HG03342 (cell line): ENCODE measurements at regions not wholly inside any gene's neighbourhood (a gene's known extent, or its start where the extent isn't known, plus 50 kb on each side); places are given as distances from the start of the nearest gene placed in this dataset.
"Not testable (repeated sequence)": the region's sequence is repeated elsewhere in the genome, so short reads cannot be mapped to it uniquely, and the experiment has no call there.

Experiments
- ATAC-seq: cut with Tn5 transposase; IDR thresholded peaks from one replicate; pipeline ENCODE4 v1.9.1; 2021; ENCODE audit warnings: mild to moderate bottlenecking, moderate library complexity; ENCODE audit not compliant: unreplicated experiment

GRCh38 chr1:121050097-121050496 is 134.0 kb downstream of the FAM72B start:
- ATAC-seq, result not testable (repeated sequence)

- not testable (repeated sequence) for ATAC-seq
Observed at GRCh38 chr1:121051161-121051790, 132.9 kb downstream of the FAM72B start.

GRCh38 chr1:121052081-121052660 is 132.0 kb downstream of the FAM72B start:
- not testable (repeated sequence) for ATAC-seq

DNA sequence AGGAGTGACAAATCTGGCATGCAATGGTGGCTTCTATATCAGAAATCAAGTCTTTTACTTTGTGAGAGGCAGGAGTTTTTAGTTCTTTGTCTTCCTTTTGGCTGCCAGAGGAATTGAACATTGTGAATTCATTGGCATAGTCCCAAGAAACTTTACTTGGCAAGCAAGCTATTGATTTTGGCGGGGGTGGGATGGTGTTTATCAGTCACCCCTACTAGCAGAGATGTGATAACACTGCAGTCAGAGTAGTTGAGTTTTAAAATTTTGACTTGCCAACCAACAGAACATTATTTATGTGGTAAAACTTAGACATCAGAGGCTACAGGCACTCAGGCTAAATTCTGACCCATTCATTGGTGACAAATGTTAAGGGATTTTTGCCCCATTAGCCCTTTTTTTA is 129.2 kb downstream of the FAM72B start:
- ATAC-seq, result not testable (repeated sequence)

DNA sequence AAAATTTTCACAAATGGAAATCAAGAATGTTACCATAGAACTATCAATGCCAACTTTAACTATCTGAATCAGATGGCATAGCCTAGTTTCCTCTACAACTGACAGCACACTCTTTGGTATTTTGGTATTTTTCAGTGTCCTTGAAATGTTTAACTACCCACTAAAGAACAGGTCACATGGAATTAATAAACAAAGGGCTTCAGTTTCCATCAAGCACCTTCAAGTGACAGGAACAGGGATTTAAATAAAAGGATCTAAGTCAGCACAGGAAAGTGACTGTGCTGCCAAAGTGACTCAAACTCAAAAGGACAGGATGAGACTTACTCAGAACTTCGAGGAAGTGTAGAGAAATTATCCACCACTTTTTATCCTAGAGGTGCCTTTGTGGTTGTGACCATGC is 117.2 kb downstream of the FAM72B start:
- not testable (repeated sequence) for ATAC-seq

GRCh38 chr1:121068738-121069499 is 115.2 kb downstream of the FAM72B start:
- not testable (repeated sequence) for ATAC-seq

GRCh38 chr1:121073852-121074251 is 110.3 kb downstream of the FAM72B start:
- ATAC-seq, result not testable (repeated sequence)

DNA sequence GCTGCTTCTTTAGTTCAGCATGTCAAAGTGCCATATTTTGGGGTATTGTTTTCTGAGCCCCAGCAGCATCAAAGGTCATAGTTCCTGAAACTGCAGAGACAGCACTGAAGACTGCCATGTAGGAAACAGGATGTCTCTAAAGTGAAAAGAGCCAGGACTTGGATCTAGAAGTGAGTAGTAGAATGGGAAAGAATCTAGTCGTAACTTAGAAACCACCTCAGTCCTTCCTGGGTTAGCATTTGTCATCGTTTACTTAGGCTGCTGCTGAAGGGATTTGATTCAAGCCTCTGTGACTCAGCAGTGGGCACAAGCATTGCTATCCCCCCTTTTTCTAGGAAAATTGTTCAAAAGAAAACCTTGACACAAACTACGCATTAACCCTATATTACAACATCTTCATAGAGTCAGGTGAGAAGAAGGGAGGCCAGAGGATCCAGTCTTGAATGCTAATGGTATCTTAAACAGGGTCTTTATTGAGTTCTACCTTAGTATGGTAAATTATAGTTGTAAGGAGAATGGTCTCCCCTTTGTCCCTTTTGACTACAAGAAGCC is 108.8 kb downstream of the FAM72B start:
- not testable (repeated sequence) for ATAC-seq

DNA sequence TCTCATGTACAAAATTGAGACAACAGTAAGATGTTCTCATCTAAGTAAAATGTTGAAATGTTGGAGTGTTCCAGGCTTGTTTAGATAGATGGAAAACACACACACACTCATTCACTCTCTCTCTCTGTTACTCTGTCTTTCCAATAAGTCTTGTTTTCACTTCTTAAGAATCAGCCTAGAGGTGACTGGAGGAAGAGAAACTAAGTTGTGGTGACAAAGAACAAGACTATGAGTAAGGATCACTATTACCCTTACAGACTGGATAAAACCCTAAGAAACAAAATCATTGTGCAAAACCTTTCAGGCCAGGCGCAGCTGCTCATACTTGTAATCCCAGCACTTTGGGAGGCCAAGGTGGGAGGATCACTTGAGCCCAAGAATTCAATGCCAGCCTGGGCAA is 107.5 kb downstream of the FAM72B start:
- peak; percentile 97 for ATAC-seq

- ATAC-seq, result not testable (repeated sequence)
Observed at GRCh38 chr1:121079655-121080054, 104.5 kb downstream of the FAM72B start.

GRCh38 chr1:121080197-121080903 is 103.8 kb downstream of the FAM72B start:
- not testable (repeated sequence) for ATAC-seq

DNA sequence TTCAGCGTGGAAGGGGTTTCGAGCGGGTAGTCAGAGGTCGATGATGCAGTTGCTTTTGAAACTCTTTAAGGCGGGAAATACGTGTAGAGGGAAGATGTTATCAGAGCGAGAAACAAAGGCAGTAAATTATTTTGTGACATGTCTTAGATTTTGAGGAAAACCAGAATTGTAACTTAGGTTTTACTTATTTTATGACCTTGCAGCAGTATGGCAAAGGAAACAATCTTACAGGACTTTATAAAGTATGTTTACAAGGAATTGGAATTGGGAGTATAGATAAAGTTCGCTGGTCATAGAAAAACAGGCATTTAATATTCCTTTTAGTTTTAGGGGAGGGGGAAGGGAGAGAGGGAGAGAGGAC is 103.3 kb downstream of the FAM72B start:
- ATAC-seq, result not testable (repeated sequence)

- not testable (repeated sequence) for ATAC-seq
Observed at GRCh38 chr1:121081625-121082199, 102.4 kb downstream of the FAM72B start.

- ATAC-seq, result not testable (repeated sequence)
Observed at GRCh38 chr1:121082995-121083394, 101.1 kb downstream of the FAM72B start.

- not testable (repeated sequence) for ATAC-seq
Observed at GRCh38 chr1:121086249-121086648, 97.9 kb downstream of the FAM72B start.

DNA sequence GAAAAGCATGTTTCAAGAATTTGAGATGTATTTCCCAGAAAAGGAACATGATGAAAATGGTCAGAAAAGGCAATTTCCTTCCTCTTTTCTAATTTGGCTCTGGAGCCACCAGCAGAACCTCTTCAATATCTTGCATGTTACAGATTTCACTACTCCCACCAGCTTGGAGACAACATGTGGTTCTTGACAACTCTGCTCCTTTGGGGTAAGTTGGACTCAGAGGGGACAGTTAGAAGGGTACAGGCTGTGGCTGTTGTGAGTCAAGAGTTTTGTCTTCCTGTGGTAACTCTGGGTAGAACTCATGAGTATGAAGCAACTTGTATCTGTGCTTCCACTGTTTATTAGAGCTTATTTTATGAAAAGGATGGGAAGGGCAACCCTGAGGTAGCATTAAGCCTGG is 96.9 kb downstream of the FAM72B start:
- not testable (repeated sequence) for ATAC-seq

GRCh38 chr1:121088568-121088967 is 95.6 kb downstream of the FAM72B start:
- ATAC-seq, result not testable (repeated sequence)

DNA sequence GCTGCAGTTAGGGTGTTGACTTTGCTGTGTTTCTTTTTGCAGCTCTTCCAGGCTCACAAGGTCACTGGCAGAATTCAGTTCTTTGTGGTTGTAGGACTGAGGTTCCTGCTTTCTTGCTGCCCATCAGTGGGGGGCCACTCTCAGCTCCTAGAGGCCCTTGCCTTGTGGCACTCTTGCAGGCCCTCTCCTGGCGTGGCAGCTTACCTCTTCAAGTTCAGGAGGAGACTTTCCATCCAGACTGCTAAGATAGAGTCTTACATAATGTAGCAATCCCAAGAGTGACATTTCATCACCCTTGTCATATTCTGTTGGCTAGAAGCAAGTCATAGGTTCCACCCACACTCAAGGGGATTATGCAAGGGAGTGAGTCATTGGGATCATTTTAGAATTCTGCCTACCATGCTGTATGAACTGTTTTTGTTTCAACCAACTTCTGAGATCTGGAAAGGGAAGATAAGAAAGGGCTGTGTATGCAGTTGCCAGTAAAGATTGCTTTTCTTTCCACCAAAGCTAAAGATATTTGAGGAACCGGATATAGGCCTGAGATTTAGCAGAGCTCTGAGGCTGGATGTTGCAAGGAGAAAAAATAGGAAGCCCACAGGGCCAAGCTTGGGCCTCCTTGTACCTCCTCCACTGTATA is 91.7 kb downstream of the FAM72B start:
- ATAC-seq, result not testable (repeated sequence)

GRCh38 chr1:121095014-121095413 is 89.1 kb downstream of the FAM72B start:
- ATAC-seq, result not testable (repeated sequence)
